ENCODE measurements at regions not wholly inside any gene's neighbourhood (a gene's known extent, or its start where the extent isn't known, plus 50 kb on each side); places are given as distances from the start of the nearest gene placed in this dataset.

DNA sequence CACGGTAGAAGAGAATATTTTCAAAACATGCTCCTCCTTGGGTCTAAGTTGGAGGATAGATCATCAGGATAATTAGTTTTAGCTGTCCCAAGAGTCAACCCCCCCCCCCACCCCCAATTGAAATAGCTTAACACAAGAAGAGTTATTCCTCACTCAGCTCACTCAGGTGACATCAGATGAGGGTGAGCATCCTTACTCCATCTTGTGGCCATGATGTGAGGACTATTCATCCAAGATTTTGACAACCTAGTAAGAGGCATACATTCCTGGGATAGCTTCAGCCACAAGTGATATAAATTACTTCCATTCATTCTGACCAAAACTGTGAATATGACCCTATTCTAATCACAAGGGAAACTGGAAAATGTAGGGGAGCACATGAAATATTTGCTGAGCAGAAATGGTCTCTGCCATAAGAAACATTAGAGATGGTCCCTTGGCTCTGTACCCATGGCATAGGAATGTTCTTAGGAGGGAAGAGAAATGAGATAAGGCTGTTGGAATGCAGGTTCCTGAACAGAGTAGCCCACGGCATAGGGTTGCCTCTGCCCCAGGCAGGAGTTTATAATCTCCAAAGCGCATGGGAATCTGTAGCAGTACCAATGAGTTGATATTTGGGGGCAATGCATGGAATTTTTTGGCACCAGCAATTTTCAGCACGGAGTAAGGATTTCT is 257.2 kb downstream of the CYRIA start:
- no peak for DNase-seq

- DNase-seq: no peak
These were observed 258.3 kb downstream of the CYRIA start for GRCh38 chr2:16407358-16407757.

- no peak for DNase-seq
These were observed 258.9 kb downstream of the CYRIA start for GRCh38 chr2:16406496-16407289.

DNA sequence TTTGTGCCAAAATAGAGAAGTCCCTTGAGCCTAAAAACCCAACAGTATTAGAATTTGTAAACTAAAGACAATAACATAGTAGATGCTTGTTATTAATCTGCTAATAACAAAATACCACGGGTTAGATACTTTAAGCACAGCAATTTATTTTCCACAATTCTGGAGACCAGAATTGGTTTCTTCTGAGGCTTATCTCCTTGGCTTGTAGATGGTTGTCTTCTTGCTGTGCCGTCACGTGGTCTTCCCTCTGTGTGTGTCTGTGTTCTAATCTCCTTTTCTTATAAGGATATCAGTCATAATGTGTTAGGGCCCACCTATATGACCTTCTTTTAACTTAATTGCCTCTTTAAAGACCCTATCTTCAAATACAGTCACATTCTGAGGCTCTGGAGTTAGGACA is 260.1 kb downstream of the CYRIA start:
- DNase-seq: no peak

- DNase-seq: no peak
These were observed 260.9 kb downstream of the CYRIA start for GRCh38 chr2:16404551-16405300.

GRCh38 chr2:16404146-16404545 is 261.5 kb downstream of the CYRIA start:
- no peak for DNase-seq

DNA sequence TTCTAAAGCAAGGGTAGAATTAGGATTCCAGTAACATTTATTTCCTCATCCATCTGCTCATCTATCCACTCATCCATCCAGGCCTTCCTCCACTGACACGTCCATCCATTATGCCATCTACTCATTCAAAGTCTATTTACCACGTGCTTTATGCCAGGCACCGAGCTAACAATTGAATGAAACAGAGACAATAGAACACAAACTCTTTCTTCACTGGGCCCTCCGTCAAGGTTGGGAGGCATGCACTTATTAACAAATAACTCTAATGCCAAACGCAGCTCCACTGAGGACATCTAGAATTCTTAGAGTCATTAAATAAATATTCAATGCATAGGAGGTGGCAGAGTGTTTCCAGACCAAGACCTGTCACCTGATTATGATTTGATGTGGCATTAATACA is 262.7 kb downstream of the CYRIA start:
- DNase-seq: no peak

GRCh38 chr2:16401761-16402300 is 263.8 kb downstream of the CYRIA start:
- DNase-seq: no peak

DNA sequence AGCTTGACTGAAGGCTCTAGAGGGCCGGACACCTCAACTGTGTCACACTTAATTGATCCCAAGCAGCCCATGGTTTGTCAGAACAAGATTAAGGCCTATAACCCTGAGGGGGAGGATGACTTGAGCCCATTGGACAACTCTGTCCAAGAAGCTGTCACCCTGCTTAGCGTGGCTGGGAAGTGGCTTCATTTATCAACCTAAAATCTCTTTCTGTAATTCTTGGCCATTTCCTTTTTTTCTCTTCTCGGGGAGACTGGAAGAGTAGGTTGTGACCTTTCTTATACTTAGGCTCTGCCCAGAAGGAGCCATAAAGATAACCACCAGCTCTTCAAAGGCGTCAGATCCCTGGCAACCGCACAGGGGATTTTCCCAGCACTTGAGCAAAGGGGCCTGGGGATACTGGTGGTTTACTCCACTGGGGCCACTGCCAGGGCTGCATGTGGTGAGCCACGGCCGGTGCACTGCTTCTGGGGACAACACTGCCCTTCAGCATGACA is 265.5 kb downstream of the CYRIA start:
- no peak for DNase-seq

GRCh38 chr2:16398486-16399043 is 267.1 kb downstream of the CYRIA start:
- no peak for DNase-seq

DNA sequence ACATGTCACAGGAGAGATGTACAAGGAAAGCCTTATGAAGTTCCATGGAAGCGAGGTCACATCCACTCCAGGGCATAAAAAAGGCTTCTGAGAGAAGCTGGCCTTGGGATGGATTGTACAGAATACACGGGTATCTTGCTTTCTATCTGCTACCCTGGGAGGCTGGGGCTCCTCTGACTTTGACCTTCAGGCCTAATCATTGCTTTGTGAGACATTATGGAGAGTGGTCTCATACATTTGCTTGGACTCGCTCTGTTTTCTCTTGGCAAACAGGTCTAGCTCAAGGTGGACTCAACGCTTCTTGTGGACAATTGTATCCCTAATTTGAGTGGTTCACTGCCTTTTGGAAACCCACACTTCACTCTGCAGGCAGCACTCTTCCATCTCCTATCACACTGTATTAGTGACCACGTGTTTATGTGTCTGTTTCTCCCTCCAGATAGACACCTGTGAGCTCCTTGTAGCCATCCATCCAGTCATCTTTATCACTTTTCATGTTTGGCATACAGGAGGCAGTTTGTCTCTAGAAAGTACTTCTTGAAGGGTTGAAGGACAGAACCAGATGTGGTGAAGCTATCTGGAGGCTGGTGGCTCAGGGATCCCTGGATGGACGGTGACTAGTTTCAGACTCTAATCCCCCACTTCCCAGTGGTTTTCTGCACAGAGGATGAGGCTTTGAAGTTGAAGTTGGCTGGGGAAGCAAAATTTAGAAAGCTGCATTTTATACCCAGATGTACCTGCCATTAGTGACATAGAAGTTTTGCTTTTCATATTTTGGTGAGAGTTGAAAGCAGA is 267.8 kb downstream of the CYRIA start:
- DNase-seq: no peak

DNA sequence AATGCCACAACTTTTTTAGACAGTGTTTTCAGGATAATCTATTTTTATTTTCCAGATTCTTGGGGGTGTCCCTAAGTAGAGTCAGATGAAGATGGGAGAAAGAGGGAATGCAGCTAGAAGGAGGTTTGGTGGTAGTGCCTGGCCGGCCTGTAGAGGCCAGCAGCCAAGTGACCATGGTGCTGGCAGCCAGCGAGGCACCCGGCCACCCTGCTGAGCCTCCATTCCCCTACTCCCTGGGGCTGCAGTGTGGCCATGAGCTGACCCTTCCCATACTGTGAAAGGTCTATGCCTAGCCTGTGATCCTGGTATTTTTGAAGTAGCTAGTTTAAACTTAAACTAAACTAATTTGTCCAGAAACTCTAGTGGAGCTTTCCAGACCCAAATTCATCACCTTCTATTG is 268.6 kb downstream of the CYRIA start:
- no peak for DNase-seq

DNA sequence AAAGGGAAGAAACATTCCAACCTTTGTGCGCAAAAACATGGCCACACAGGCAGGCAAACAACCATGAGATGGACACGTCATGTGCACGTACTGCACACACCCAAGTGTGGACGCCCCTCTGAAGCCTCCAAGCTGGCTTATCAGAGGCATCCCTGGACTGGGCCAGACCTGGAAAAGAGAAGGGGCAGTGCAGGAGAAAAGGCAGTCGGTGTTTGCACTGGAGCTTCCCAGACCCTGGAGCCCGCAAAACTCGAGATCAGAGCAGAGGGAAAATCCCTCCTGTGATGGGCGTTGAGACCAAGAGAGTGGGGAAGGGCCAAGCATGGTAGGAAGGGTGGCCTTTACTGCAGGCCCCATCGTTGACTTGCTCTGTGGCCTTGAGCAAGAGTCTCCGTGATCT is 269.5 kb downstream of the CYRIA start:
- no peak for DNase-seq

GRCh38 chr2:16395601-16396000 is 270.0 kb downstream of the CYRIA start:
- DNase-seq: no peak

DNA sequence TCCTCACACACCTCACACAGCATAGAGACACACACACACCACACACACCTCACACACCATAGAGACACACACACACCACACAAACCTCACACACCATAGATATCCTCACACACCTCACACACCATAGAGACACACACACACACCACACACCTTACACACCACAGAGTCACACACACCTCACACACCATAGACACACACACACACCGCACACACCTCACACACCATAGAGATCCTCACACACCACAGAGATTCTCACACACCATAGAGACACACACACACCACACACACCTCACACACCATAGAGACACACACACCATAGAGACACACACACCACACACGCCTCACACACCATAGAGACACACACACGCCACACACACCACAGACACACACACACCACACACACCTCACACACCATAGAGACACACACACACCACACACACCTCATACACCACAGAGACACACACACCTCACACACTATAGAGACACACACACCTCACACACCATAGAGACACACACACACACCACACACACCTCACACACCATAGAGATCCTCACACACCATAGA is 270.6 kb downstream of the CYRIA start:
- DNase-seq: no peak

- no peak for DNase-seq
These were observed 271.3 kb downstream of the CYRIA start for GRCh38 chr2:16394072-16394985.

DNA sequence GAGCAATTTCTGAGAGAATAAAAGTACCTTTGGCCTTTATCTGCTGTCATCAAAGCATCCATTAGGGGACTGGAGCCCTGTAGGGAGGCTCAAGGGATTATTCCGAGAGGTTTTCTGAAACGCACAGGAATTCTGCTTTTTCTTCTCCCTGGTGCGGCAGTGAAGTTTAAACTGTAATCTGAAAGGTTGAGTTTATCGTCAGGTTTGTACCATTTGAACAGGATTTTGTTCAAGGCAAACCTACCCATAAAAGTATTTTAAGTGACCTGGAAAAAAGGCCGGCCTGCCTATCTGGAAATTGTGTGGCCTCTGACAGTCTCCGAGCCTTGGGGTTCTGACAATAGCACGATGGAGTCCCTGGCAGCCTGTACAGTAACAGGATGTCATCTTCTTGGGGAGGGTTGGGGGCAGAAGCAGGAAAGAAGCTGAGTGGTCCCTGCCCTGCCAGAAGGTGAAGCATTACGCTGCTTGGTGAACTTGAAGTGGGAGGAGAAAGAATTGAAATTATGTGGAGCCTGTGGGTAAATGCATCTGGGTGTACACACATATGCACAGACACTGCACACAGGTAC is 272.0 kb downstream of the CYRIA start:
- no peak for DNase-seq

GRCh38 chr2:16392647-16393499 is 272.8 kb downstream of the CYRIA start:
- DNase-seq: no peak

- DNase-seq: no peak
These were observed 273.6 kb downstream of the CYRIA start for GRCh38 chr2:16391986-16392385.

All from NCI-H2171 treated with DMSO at 0.1 percent for 48 hours (cell line).